GM19463 (cell line): ENCODE measurements at regions not wholly inside any gene's neighbourhood (a gene's known extent, or its start where the extent isn't known, plus 50 kb on each side); places are given as distances from the start of the nearest gene placed in this dataset.
"Not testable (repeated sequence)": the region's sequence is repeated elsewhere in the genome, so short reads cannot be mapped to it uniquely, and the experiment has no call there.

ENCODE experiments used
- ATAC-seq: cut with Tn5 transposase; IDR thresholded peaks from one replicate; pipeline ENCODE4 v1.9.1; 2021; ENCODE audit warnings: mild to moderate bottlenecking, moderate library complexity; ENCODE audit not compliant: unreplicated experiment

DNA sequence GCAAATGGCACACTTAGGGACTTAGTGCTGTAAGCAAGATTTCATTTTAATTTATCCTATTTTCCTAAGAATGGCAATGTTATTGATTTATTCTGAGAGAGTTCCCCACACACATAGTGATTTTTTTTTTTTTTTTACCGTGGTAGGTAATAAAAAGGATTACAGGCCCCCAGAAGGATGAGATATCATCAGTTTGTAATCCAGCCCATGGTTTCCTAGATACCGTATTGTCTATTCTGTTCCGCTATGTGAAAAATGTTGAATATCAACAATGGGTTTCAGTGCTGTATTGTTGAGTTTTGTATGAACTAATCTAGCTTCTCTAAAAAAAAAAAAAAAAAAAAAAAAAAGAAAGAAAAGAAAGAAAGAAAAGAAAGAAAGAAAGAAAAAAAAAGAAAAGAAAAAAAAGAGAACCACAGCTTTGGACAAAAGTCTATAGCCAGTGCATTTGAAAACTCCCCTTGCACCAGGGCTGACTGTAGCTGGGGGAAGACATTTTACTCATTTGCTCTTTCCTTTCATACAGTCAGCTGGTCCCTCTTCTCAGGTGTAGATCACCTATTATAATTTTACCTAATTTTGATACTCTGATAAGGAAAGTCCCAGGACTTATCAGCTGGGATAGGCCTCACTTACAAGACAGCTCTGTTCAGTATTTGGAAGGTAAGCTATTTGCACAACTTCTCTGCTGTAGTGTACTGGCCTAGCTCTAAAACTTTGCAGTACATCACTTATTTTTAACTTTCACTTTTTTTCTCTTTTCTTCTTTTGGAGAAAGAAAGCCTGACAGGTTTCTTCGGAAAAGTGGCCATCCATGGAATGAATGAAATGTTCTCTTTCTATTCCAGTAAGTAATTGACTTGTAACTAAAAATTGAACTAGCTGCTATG lies 101.4 kb upstream of the SOX2 start:
- no peak for ATAC-seq

DNA sequence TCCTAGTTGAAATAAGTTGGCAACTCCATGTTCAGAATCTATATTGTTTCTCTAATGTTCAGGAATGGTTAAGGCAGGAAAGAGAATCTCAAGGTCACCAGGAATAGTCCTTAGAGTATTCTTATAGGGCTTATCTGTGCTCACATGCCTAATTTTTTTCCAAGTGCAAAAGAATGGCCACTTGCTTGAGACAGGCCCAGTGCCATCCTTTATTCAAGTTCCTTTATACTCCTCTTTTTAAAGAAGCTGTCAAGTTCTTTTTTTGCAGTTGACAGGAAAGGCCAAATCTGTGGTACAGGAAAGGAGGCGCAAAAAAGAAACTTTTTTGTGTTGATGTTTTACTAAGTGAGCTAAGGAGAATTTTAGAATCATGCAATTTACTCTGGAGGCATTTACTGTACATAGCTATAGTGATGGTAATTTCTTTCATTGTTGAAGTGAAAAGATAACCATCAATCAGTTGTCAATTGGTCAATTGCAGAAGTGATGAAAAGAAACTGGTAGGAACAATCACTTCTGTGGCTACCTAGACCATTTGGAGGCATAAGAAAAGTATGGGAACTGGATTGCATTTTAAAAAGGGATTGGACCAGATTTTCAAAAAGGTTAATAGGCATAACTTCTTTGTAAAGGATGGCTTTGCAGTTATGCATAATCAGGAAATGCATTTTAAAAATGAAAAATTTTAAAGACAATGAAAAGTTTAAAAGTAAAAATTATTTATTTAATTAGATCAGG lies 102.5 kb upstream of the SOX2 start:
- ATAC-seq, result no peak

DNA sequence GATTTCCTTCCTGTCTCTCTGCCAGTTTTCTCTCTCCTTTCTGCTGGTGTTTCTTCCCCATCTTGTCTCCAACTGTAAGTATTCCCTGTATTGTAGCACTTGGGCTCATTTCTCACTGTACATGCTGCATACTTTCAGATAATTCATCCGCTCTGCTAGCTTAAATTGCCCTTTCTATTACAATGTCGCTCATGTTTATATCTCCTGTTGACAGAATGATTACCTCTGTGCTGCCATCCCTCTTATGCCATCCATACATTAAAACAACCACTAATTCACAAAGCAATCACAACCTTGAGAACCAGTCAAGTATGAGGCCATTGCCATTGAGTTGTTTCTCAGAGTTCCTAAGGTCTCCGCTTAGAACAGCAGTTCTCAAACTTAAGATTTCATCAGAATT lies 107.5 kb upstream of the SOX2 start:
- no peak for ATAC-seq

DNA sequence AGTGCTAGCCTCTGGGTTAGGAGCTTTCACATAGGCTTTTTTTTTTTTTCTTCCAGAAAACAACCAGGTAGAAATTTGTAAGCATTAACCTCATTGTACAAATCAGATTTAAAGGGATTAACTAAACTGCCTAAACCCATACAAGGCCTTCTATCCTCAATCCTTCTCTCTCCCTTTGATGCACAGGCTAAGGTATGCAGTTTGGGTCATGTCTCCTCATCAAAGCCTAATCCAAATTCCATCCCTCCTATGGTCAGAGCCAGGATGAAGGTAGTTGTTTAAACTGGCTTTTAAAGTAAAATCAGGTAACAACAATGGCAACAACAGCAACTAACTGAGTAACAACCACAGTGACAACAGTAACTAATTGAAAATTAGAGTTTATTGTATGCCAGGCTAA lies 115.6 kb upstream of the SOX2 start:
- no peak for ATAC-seq

DNA sequence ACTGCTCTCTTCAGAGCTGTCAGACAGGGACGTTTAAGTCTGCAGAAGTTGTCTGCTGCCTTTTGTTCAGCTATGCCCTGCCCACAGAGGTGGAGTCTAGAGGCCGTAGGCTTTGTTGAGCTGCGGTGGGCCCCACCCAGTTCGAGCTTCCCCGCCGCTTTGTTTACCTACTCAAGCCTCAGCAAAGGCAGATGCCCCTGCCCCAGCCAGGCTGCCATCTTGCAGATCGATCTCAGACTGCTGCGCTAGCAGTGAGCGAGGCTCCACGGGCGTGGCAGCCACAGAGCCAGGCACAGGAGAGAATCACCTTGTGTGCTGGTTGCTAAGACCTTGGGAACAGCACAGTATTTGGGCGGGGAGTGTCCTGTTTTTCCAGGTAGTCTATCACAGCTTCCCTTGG lies 120.8 kb upstream of the SOX2 start:
- not testable (repeated sequence) for ATAC-seq

DNA sequence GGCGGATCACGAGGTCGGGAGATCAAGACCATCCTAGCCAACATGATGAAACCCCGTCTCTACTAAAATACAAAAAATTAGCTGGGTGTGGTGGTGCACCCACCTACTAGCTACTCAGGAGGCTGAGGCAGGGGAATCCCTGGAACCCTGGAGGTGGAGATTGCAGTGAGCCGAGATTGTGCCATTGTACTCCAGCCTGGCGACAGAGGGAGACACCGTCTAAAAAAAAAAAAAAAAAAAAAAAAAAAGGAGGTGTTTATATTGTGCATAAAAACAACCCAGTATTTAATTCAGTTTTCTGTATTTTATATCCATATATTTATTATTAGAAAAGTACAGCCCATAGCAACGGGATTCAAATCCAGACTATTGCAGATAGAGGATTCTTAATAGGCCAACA lies 129.1 kb upstream of the SOX2 start:
- no peak for ATAC-seq

DNA sequence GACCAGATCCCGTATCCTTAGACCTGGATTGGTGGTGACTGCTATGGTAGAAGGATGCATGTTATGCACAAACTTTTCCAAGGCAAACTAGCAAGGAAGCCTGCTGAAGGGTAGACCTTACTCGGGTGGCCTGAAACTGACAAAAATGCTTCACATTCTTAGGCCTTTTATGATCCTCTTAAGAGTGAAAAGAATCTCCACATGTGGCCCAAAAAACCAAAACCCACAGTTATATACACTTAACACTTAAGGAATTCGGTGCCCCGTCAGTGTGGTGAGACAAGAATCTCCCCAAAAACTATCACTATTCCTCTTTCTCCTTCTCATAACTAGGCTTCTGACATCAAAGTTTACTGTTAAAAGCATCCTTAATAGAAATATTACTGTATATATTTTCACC lies 130.1 kb upstream of the SOX2 start:
- ATAC-seq, result no peak

DNA sequence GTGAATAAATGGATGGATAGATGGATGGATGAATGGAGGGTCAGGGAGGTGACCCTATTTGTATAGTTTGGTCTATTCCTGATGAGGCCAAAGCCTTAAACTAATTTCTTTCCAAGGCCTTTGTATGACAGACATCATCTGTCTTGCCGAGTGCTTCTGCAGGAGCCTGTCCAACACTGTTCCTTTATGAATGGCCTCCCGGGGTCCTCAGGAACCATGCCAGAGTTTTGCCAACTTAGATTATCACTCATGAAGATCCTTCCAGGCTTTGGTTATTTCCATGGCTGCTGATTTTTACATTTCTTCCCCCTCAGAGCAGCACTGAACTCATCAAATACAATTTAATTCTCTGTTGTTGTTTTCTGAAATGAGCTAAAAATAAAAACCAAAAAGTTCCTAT lies 133.0 kb upstream of the SOX2 start:
- no peak for ATAC-seq

DNA sequence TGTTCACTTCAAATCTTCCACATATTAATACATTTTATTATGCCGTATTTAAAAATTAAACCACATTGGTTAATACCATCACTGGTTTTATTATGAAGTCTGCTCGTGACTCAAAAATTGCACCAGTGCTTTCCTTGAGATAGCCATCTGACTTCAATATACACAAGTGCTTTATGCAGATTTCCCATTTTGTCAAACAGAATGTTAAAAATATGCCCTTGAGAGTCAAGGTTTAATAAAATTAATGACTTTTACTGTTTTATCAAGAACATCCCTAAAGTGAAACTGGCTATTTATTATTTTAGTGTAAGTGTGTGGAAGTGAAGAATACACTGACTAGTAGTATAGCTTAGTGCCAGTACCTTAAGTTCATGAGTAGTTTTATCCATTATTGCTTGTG lies 139.3 kb upstream of the SOX2 start:
- ATAC-seq, result no peak

DNA sequence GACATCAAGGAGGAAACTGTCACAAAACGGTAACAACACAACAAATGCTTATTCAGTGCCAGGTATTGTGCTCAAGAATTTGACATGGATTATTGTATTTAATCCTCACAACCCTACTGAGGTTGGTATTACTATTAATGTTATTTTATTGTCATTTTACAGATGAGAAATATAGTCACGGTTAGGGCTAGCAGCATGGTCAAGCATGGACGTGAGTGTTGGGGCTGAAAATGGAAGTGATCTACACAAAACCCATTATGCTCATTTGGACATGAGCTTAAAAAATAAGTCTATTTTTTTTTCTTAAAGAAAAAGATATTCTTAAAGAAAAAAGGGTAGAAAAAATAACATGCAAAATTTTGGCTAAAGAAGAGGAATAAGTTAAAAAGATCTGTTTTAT lies 141.3 kb upstream of the SOX2 start:
- ATAC-seq, result no peak

DNA sequence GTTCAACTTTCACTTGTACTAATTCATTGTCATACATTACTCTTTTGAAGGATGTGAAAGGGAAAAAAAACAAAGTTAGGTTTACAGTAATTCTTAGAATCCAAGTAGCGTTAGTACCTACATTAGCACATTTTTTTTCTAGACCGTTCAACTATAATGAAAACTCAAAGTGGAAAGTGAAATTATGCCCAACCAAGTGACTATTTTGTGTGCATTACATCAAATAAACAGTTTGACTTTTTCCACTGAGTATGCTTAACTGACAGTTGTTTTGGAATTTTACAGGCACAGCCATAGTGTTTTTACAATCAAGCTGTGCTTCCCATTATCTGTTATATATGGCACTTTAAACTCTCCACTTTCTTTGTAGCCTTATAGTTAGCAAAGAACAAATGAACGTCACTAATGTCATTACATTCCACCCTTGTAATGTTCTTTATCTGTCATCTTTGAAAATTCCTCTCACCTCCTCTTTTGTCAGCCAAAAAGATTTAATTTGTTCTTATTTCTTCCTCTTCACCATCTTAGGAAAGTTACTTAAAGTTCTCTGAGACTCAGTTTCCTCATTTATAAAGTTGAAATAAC lies 142.3 kb upstream of the SOX2 start:
- ATAC-seq, result no peak

DNA sequence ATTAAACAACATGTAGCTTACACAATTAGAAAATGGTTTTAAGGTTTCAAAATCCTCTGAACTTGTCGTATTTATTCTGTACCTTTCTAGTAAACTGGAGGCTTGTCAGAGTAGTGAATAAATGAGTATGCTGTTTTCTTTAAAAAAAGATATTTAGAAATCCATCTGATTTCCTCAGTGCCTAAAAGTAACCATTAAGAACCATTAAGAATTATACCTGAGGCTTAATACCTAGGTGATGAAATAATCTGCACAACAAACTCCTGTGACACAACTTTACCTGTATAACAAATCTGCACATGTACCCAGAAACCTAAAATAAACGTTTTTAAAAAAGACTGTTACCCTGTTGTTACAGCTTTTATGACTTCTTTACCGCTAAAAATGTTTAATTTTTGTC lies 143.0 kb upstream of the SOX2 start:
- ATAC-seq, result no peak

DNA sequence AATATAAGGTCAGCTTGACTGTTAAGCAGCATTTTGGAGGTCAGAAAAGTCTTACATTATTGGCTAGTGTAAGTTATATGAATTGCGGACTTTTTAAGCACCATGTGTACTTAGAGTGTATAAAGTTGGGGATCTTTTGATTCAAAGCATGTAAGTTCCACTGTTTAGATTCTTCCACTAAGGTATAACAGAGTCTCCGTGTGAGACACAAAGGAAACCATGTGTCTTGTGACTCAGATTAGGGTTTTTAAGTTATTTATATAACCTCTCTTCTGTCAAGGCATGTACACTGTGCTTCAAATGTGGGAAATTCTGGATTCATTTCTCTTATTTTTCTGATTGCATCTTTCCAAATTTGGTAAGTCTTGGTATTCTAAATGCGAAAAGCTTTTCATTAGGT lies 143.5 kb upstream of the SOX2 start:
- ATAC-seq, result no peak

DNA sequence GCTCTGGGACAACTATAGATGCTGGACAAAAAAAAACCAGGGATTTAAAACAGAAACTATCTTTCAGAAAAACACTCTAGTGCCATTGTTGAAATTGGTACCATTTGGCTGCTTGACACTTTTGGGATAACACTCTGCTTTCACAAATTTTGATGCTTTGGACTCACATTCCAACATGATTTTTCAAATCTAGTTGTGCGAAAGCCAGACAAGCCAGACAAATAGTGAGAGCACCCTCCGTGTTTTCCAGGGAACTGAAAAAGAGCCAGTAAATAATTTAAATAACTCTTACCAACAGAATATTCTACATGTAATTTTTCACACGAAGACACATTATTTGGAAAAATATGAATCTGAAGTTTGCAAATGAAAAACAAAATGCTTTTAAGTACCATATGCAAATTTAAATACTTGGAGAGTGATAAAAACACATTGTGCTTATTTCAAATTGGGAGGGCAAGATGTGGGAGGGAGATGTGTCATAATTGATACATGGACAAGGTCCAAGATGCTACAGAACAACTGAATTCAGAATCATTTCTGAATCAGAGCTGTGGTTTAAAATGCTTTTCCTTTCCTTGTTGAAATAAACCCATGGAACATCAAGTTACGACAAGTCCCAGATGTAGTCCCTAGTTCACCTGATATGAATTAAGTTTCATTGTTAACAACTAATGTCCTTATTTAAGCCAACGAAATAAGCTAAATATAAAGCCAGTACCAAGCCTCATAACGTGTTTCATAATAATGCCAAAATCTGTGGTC lies 144.2 kb upstream of the SOX2 start:
- no peak for ATAC-seq

DNA sequence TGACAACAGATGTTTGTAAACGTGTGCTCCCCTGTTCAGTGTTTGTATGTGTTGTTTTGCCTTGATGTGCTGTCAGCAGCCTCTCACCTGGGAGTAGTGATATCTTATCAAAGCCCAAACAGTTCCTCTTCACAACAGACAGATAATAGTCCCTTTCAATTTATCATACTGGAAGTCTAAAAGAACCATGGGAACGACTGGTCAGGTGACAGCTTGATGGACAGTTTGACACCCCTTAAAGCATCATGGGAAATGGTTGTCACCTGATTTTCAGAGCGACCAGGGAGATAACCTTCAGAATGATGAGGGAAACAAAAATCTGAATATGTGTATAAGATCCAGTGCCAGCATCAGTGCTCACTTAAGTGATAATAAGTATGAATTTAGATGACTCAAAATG lies 146.3 kb upstream of the SOX2 start:
- ATAC-seq, result no peak

DNA sequence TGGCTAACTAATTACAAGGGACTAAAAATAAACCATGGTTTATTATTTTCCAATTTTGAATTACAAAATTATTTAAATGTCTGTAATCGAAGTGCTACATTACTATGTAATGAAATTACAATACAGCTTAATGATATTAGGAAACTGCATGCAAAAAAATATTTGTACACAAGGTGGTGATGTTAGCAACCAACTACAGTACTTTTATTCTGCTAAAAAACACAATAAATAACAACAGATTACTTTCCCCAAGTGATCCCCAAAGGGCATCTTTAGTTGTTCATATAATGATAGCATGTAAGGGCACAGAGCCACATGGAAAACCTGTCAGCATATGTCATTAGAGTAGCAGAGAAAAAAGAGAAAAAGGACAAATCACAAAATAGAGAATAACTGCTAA lies 147.5 kb upstream of the SOX2 start:
- no peak for ATAC-seq

DNA sequence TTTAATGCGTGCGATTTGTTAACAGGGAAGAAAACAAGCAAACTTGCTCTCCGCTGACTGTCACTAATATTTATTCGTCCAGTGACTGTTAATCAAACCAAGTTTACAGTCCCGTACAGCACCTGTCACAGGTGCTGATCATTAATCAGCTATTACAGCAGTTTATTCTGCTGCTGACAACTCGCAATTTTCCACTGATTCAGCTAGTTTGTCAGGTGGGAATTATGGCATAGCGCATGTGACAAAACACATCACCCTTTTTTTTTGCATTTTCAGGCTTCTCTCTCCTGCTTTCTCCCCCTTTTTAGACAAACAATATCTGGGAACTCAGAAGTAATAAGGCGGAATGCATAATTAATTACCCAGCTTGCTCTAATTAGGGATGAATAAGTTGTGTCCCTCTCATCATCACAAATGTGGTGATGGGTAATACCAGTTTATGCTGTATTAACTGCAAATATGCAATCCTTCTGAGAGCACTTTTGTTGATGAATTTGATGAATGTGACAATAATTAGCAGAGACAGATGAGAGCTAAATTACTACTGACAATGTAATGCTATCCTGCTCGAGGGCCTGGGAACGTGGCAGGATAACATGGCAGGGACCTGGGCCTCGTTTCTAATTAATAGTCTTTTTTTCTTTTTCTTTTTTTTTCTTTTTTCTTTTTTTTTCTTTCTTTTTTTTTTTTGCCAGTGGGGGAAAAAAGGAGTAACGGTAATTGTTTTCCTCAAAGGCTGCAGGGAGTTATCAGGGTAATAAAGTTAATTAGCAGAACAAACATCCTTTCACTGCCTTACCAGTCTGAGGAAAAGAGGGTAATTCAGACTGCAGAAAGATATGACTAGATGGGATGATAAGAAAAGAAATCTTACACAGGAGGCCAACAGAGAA lies 150.3 kb upstream of the SOX2 start:
- ATAC-seq, result no peak

DNA sequence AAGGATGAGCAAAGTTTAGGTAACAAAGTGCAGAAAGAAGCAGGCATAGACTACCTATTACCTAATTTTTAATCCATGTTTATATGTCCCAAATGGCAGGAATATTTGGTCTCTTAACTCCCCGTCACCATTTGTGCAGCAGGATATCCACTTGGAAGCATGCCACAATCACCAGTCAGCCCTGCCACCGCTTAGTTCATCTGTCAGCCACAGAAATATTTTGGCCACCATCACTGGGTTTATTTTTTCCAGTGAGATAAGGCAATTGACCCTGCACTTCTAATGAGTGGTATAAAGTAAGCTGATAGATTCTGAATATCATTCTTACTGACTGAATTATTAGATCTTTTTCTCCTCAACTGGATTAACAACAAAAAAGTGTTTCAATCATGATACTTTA lies 152.9 kb upstream of the SOX2 start:
- no peak for ATAC-seq

DNA sequence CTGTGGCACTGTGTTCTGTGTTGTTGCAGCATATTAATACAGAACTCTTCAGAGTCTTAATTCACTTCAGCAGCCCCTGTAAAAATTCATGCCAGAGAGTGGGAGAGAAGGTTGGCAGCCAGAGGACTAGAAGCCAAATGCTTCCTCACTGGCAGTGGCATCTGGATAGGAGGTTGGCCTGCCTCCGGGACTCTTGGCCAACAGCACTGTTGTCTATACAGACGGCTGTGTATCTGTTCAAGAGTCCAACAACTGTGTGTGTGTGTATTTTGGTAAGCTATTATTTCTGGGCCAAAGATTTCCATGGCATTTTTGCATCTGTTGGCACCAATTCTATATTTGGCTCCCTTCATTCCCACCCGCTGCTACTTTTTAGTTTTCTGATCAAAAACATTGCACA lies 156.0 kb upstream of the SOX2 start:
- no peak for ATAC-seq

DNA sequence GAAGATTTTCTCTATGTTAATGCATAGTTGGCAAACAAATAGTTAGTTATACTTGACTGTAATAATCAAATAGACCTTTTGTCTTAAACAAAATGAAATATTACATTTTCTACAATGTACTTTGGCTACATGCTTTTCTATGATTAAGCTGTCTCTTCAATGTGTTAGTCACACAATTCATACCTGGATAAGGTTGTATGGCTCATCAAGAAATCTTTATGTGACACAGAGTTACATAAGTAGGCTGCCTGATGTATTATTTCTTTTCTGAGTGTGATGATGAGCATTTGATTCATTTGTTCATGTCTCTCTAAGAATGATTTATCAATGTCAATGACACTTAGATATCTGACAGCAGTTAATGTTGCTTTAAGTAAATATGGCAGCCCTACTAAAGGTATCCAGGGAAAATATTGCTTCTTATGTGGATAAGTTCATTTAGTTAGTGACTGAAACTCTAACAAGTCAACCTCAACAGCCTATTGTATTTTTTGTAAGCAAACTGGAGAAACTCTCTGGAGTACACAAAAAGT lies 157.4 kb upstream of the SOX2 start:
- ATAC-seq, result no peak
